ENCODE measurements at regions not wholly inside any gene's neighbourhood (a gene's known extent, or its start where the extent isn't known, plus 50 kb on each side); places are given as distances from the start of the nearest gene placed in this dataset.
"Not testable (repeated sequence)": the region's sequence is repeated elsewhere in the genome, so short reads cannot be mapped to it uniquely, and the experiment has no call there.

DNA sequence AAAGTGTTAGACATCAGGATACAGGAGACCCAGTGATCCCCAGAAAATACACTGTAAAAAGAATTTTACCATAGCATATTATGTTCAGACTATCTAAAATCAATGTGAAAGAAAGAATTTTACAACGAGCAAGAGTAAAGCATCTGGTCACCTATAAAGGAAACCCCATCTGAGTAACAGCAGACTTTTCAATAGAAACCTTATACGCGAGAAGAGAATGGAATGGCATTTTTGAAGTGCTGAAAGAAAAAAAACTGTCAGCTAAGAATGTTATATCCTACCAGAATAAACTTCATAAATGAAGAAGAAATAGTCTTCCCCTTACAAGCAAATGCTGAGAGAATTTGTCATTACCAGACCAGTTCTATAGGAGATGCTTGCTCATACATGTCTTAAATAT, 532.1 kb upstream of the NR5A2 start:
- no peak overlapping the region for H3K27ac ChIP-seq (ENCODE audit: extremely low read depth, low read depth, low read length)
- H3K9me3 ChIP-seq (ENCODE audit: control insufficient read depth, insufficient read depth, low read depth, low read length) = no peaks in the 10 kb centered on the region
- no peak overlapping the region for H3K4me3 ChIP-seq (ENCODE audit: low read depth, low read length)
- ChIA-PET POLR2A (no interaction called here), CTCF (no interaction called here)
- peak; percentile 74 for TF ChIP-seq SETDB1 (IDR thresholded peaks at IDR 0.05; ENCODE audit: insufficient read length, low read length)
- TF ChIP-seq, protein P1, sequence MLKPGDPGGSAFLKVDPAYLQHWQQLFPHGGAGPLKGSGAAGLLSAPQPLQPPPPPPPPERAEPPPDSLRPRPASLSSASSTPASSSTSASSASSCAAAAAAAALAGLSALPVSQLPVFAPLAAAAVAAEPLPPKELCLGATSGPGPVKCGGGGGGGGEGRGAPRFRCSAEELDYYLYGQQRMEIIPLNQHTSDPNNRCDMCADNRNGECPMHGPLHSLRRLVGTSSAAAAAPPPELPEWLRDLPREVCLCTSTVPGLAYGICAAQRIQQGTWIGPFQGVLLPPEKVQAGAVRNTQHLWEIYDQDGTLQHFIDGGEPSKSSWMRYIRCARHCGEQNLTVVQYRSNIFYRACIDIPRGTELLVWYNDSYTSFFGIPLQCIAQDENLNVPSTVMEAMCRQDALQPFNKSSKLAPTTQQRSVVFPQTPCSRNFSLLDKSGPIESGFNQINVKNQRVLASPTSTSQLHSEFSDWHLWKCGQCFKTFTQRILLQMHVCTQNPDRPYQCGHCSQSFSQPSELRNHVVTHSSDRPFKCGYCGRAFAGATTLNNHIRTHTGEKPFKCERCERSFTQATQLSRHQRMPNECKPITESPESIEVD (tag by site-specific recombination; IDR thresholded peaks at IDR 0.05) = no peak
- TF ChIP-seq ZSCAN30 (tag by site-specific recombination; IDR thresholded peaks at IDR 0.05) = no peak
- TF ChIP-seq, protein P2, sequence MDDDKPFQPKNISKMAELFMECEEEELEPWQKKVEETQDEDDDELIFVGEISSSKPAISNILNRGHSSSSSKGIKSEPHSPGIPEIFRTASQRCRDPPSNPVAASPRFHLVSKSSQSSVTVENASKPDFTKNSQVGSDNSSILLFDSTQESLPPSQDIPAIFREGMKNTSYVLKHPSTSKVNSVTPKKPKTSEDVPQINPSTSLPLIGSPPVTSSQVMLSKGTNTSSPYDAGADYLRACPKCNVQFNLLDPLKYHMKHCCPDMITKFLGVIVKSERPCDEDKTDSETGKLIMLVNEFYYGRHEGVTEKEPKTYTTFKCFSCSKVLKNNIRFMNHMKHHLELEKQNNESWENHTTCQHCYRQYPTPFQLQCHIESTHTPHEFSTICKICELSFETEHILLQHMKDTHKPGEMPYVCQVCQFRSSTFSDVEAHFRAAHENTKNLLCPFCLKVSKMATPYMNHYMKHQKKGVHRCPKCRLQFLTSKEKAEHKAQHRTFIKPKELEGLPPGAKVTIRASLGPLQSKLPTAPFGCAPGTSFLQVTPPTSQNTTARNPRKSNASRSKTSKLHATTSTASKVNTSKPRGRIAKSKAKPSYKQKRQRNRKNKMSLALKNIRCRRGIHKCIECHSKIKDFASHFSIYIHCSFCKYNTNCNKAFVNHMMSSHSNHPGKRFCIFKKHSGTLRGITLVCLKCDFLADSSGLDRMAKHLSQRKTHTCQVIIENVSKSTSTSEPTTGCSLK (tag by site-specific recombination; IDR thresholded peaks at IDR 0.05) = no peak
- H3K36me3 ChIP-seq (ENCODE audit: control insufficient read depth in 2 of 2, insufficient read depth in 1 of 2, low read length in 2 of 2) = no peaks in the 10 kb centered on the region
- H3K4me1 ChIP-seq (ENCODE audit: control insufficient read depth, insufficient read depth, low read length) = peaks cover 6% of the 10 kb centered on the region; the same call in 1 of the 2 replicates

DNA sequence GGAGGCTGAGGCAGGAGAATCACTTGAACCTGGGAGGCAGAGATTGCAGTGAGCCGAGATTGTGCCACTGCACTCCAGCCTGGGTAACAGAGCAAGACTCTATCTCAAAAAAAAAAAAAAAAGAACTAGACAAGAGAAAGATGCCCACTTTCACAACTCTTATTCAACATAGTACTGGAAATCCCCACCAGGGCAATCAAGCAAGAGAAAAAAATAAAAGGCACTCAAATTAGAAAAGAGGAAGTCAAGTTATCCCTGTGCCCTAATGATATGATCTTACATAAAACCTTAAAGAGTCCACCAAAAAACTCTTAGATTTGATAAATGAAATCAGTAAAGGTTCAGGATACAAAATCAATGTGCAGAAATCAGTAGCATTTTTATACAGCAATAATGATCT, 528.7 kb upstream of the NR5A2 start:
- H3K9me3 ChIP-seq (ENCODE audit: control insufficient read depth, insufficient read depth, low read depth, low read length); H3K27ac ChIP-seq (ENCODE audit: extremely low read depth, low read depth, low read length); H3K4me3 ChIP-seq (ENCODE audit: low read depth, low read length); POLR2A ChIA-PET; H3K4me1 ChIP-seq (ENCODE audit: control insufficient read depth, insufficient read depth, low read length); H3K36me3 ChIP-seq (ENCODE audit: control insufficient read depth in 2 of 2, insufficient read depth in 1 of 2, low read length in 2 of 2); CTCF ChIA-PET: not testable (repeated sequence)

DNA sequence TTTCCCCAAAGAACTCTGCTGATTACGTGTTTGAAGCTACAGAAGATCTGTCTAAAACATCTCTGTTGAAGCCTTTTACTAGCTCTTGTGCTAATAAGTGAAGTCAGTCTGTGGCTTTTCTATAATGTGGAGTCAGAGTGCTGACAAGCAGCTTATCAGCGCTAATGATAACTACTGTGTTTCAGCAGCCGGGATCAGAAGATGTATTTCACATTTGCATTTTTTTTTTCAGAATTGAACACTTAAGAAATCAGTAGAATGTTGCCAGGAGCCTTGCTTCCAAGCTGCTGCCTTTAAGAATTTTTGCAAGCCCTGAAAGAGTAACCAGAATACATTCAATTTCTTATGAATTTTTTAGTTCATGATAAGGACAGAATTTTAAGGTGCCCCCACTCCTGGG, 519.4 kb upstream of the NR5A2 start:
- CTCF ChIA-PET = interaction anchor here (0.6 kb wide), 1 partner anchor 476 kb away, joined by 3 read pairs; no protein-coding TSS in a partner anchor
- TF ChIP-seq, protein P3, sequence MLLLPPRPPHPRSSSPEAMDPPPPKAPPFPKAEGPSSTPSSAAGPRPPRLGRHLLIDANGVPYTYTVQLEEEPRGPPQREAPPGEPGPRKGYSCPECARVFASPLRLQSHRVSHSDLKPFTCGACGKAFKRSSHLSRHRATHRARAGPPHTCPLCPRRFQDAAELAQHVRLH (tag by site-specific recombination; IDR thresholded peaks at IDR 0.05) = no peak
- TF ChIP-seq ZNF121 (tag by site-specific recombination; IDR thresholded peaks at IDR 0.05) = no peak
- TF ChIP-seq ZNF10 (tag by site-specific recombination; IDR thresholded peaks at IDR 0.05) = no peak
- no peak for TF ChIP-seq ZNF624 (tag by site-specific recombination; IDR thresholded peaks at IDR 0.05)
- TF ChIP-seq ZNF658 (tag by site-specific recombination; IDR thresholded peaks at IDR 0.05) = no peak
- TF ChIP-seq ZNF335 (tag by site-specific recombination; conservative IDR thresholded peaks at IDR 0.05) = no peak
- TF ChIP-seq, protein P4, sequence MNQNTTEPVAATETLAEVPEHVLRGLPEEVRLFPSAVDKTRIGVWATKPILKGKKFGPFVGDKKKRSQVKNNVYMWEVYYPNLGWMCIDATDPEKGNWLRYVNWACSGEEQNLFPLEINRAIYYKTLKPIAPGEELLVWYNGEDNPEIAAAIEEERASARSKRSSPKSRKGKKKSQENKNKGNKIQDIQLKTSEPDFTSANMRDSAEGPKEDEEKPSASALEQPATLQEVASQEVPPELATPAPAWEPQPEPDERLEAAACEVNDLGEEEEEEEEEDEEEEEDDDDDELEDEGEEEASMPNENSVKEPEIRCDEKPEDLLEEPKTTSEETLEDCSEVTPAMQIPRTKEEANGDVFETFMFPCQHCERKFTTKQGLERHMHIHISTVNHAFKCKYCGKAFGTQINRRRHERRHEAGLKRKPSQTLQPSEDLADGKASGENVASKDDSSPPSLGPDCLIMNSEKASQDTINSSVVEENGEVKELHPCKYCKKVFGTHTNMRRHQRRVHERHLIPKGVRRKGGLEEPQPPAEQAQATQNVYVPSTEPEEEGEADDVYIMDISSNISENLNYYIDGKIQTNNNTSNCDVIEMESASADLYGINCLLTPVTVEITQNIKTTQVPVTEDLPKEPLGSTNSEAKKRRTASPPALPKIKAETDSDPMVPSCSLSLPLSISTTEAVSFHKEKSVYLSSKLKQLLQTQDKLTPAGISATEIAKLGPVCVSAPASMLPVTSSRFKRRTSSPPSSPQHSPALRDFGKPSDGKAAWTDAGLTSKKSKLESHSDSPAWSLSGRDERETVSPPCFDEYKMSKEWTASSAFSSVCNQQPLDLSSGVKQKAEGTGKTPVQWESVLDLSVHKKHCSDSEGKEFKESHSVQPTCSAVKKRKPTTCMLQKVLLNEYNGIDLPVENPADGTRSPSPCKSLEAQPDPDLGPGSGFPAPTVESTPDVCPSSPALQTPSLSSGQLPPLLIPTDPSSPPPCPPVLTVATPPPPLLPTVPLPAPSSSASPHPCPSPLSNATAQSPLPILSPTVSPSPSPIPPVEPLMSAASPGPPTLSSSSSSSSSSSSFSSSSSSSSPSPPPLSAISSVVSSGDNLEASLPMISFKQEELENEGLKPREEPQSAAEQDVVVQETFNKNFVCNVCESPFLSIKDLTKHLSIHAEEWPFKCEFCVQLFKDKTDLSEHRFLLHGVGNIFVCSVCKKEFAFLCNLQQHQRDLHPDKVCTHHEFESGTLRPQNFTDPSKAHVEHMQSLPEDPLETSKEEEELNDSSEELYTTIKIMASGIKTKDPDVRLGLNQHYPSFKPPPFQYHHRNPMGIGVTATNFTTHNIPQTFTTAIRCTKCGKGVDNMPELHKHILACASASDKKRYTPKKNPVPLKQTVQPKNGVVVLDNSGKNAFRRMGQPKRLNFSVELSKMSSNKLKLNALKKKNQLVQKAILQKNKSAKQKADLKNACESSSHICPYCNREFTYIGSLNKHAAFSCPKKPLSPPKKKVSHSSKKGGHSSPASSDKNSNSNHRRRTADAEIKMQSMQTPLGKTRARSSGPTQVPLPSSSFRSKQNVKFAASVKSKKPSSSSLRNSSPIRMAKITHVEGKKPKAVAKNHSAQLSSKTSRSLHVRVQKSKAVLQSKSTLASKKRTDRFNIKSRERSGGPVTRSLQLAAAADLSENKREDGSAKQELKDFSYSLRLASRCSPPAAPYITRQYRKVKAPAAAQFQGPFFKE (tag by site-specific recombination; IDR thresholded peaks at IDR 0.05; ENCODE audit: borderline replicate concordance) = no peak
- TF ChIP-seq RBAK (tag by site-specific recombination; IDR thresholded peaks at IDR 0.05) = no peak
- no peak for TF ChIP-seq ZNF48 (tag by site-specific recombination; IDR thresholded peaks at IDR 0.05)
- no peak for TF ChIP-seq ZNF211 (tag by site-specific recombination; IDR thresholded peaks at IDR 0.05; ENCODE audit: low read depth)
- TF ChIP-seq, protein P5, sequence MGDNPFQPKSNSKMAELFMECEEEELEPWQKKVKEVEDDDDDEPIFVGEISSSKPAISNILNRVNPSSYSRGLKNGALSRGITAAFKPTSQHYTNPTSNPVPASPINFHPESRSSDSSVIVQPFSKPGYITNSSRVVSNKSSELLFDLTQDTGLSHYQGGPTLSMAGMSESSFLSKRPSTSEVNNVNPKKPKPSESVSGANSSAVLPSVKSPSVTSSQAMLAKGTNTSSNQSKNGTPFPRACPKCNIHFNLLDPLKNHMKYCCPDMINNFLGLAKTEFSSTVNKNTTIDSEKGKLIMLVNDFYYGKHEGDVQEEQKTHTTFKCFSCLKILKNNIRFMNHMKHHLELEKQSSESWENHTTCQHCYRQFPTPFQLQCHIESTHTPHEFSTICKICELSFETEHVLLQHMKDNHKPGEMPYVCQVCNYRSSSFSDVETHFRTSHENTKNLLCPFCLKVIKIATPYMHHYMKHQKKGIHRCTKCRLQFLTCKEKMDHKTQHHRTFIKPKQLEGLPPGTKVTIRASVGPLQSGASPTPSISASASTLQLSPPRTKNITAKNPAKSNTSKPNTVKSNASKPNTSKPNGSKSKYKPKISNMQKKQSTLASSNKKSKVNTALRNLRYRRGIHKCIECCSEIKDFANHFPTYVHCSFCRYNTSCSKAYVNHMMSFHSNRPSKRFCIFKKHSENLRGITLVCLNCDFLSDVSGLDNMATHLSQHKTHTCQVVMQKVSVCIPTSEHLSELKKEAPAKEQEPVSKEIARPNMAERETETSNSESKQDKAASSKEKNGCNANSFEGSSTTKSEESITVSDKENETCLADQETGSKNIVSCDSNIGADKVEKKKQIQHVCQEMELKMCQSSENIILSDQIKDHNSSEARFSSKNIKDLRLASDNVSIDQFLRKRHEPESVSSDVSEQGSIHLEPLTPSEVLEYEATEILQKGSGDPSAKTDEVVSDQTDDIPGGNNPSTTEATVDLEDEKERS (tag by site-specific recombination; IDR thresholded peaks at IDR 0.05) = no peak
- no peak for TF ChIP-seq SCRT2 (tag by site-specific recombination; IDR thresholded peaks at IDR 0.05)
- Histone ChIP-seq H3K27ac (ENCODE audit: extremely low read depth, low read depth, low read length) (no peak overlapping the region), H3K9me3 (ENCODE audit: control insufficient read depth, insufficient read depth, low read depth, low read length) (no peaks in the 10 kb centered on the region), H3K4me1 (ENCODE audit: control insufficient read depth, insufficient read depth, low read length) (peaks cover 3% of the 10 kb centered on the region; the same call in 1 of the 2 replicates), H3K4me3 (ENCODE audit: low read depth, low read length) (no peak overlapping the region), H3K36me3 (ENCODE audit: control insufficient read depth in 2 of 2, insufficient read depth in 1 of 2, low read length in 2 of 2) (no peaks in the 10 kb centered on the region)
- POLR2A ChIA-PET = no interaction called here

Data from HEK293 (cell line).